ENCODE measurements at regions not wholly inside any gene's neighbourhood (a gene's known extent, or its start where the extent isn't known, plus 50 kb on each side); places are given as distances from the start of the nearest gene placed in this dataset.

- H2BK15ac ChIP-seq (ENCODE audit: low read length): no peak overlapping the region
- WGBS, 2 experiments (ENCODE audit: extremely low coverage in 1 of 2, insufficient coverage in 1 of 2, insufficient read length in 1 of 2, insufficient replicate concordance in 2 of 2, low coverage in 1 of 2, low lambda C conversion rate in 2 of 2, missing lambda C conversion rate in 1 of 2): 96% methylated on average over 4 of the region's 4 CpGs; no CpG with 5 or more reads in 1 of the 2 experiments
- no peaks in the 10 kb centered on the region for H3K27me3 ChIP-seq (replicated peaks in 1 of 4; ENCODE audit: control insufficient read depth in 3 of 4, extremely low read depth in 1 of 4, insufficient read depth in 3 of 4, low read length in 3 of 4)
- H3K18ac ChIP-seq (ENCODE audit: extremely low read depth, low read length): no peak overlapping the region
- H3K4me3 ChIP-seq (ENCODE audit: extremely low read depth in 1 of 4, insufficient read depth in 2 of 4, low read depth in 3 of 4, low read length in 4 of 4): no peak overlapping the region
- no peak overlapping the region for H2BK120ac ChIP-seq (replicated peaks; ENCODE audit: low read depth, low read length)
- no peak overlapping the region for H3K23ac ChIP-seq (ENCODE audit: insufficient read length)
- no peak overlapping the region for H3K4me2 ChIP-seq (ENCODE audit: insufficient read depth in 1 of 2, low read depth in 2 of 2, low read length in 2 of 2)
- no peak overlapping the region for H2BK20ac ChIP-seq (ENCODE audit: low read length)
- DNase-seq (ENCODE audit: low read depth in 1 of 2, low spot score in 2 of 2): no peak
- no peak overlapping the region for H4K5ac ChIP-seq (ENCODE audit: insufficient read length, low read depth, low read length)
- H3K4ac ChIP-seq (replicated peaks; ENCODE audit: insufficient read length, low read depth, low read length): no peak overlapping the region
- no peak for FAIRE-seq
- CTCF ChIA-PET (ENCODE audit: partially characterized antibody): no interaction called here
- no peaks in the 10 kb centered on the region for H3K4me1 ChIP-seq (replicated peaks in 1 of 4; ENCODE audit: control insufficient read depth in 3 of 4, insufficient read depth in 4 of 4, low read length in 3 of 4)
- H3K23me2 ChIP-seq (ENCODE audit: low read depth, low read length): no peaks in the 10 kb centered on the region; the same call in 1 of the 2 replicates
- no peak overlapping the region for H4K91ac ChIP-seq (replicated peaks; ENCODE audit: insufficient read length, low read length)
- no peak overlapping the region for H4K8ac ChIP-seq (ENCODE audit: extremely low read depth, insufficient read depth, low read length)
- no peak overlapping the region for H3K14ac ChIP-seq (ENCODE audit: insufficient read length)
- TF ChIP-seq RNF2 (IDR thresholded peaks at IDR 0.05; ENCODE audit: borderline replicate concordance, low read depth, low read length, missing control alignments, poor library complexity, severe bottlenecking) (no peak), CHD2 (IDR thresholded peaks at IDR 0.05; ENCODE audit: low read length) (no peak), BCL11A (IDR thresholded peaks at IDR 0.05; ENCODE audit: low read depth in 2 of 2, low read length in 2 of 2) (no peak)
- no peak overlapping the region for H2BK5ac ChIP-seq (ENCODE audit: low read depth, low read length)
- no peak overlapping the region for H2AFZ ChIP-seq (ENCODE audit: low read length)
- H4K20me1 ChIP-seq (replicated peaks in 1 of 2; ENCODE audit: control insufficient read depth in 1 of 2, insufficient read depth in 2 of 2, low read length in 2 of 2): no peaks in the 10 kb centered on the region
- POLR2A ChIA-PET (ENCODE audit: partially characterized antibody): no interaction called here
- no peaks in the 10 kb centered on the region for H3K79me1 ChIP-seq (ENCODE audit: low read depth, low read length)
- no peaks in the 10 kb centered on the region for H3K79me2 ChIP-seq (ENCODE audit: control insufficient read depth in 1 of 2, insufficient read depth in 2 of 2, low read length in 2 of 2)
- no peak overlapping the region for H3K9ac ChIP-seq (replicated peaks in 1 of 4; ENCODE audit: extremely low read depth in 1 of 4, low read depth in 3 of 4, low read length in 3 of 4)
- no peaks in the 10 kb centered on the region for H3K36me3 ChIP-seq (ENCODE audit: control insufficient read depth in 2 of 4, insufficient read depth in 4 of 4, low read length in 3 of 4)
- no peaks in the 10 kb centered on the region for H3K9me3 ChIP-seq (ENCODE audit: insufficient read depth in 2 of 2, low read depth in 1 of 2, low read length in 1 of 2)
- no peak overlapping the region for H2AK5ac ChIP-seq (ENCODE audit: low read depth, low read length)
- no peak overlapping the region for H2BK12ac ChIP-seq (ENCODE audit: low read depth, low read length)
- no peak overlapping the region for H3K56ac ChIP-seq (replicated peaks; ENCODE audit: insufficient read length, low read depth, low read length)
- no peak overlapping the region for H3K27ac ChIP-seq (ENCODE audit: low read depth, low read length)
These were observed 723.2 kb downstream of the TAF11L14 start for GRCh38 chr5:18357486-18357885.

Measured in H1 (cell line).